Spleen (tissue), 7 donors: ENCODE measurements at regions not wholly inside any gene's neighbourhood (a gene's known extent, or its start where the extent isn't known, plus 50 kb on each side); places are given as distances from the start of the nearest gene placed in this dataset.
"Not testable (repeated sequence)": the region's sequence is repeated elsewhere in the genome, so short reads cannot be mapped to it uniquely, and the experiment has no call there.

Source experiments
- CTCF ChIP-seq, 11 experiments: fragments of 200-600 bp in 7 of 11; fragments of 450-650 bp in 4 of 11; sonication (generic) in 4 of 11; IDR thresholded peaks in 8 of 11; conservative IDR thresholded peaks in 3 of 11; 1 replicate in 7 of 11; 2 replicates in 4 of 11; pipeline versions ENCODE4 v1.4.0 to v1.8.0; 2016 to 2021; ENCODE audit warnings: antibody characterized with exemption in 11 of 11, inconsistent platforms in 4 of 11, mild to moderate bottlenecking in 1 of 11
- POLR2A ChIP-seq, 3 donors: fragments of 450-650 bp; IDR thresholded peaks; one replicate each; pipeline ENCODE4 v1.5.1; 2017; ENCODE audit warnings: antibody characterized with exemption in 3 of 3, mild to moderate bottlenecking in 1 of 3
- POLR2AphosphoS5 ChIP-seq, 3 donors: sonication (generic); formaldehyde crosslinking; IDR thresholded peaks; one replicate each; pipeline ENCODE4 v1.5.1; 2017; ENCODE audit warnings: antibody characterized with exemption in 3 of 3
- donor health status: DM: no; HTN: no; CAD: no; lungs with moderate emphysema.
- donor health status: DM: no; HTN: no; CAD: no.
- donor health status: DM: no; HTN: no; CAD: no.

GRCh38 chr2:89076771-89077170 is 385.3 kb downstream of the RPIA start:
- not testable (repeated sequence) for TF ChIP-seq CTCF (IDR thresholded peaks at IDR 0.05 in 8 of 11, conservative IDR thresholded peaks at IDR 0.05 in 3 of 11); POLR2AphosphoS5 (IDR thresholded peaks at IDR 0.05); POLR2A (IDR thresholded peaks at IDR 0.05)
